Activated CD4-positive, alpha-beta T cell treated with anti-CD3 and anti-CD28 coated beads for 24 hours (primary cell): ENCODE measurements at regions not wholly inside any gene's neighbourhood (a gene's known extent, or its start where the extent isn't known, plus 50 kb on each side); places are given as distances from the start of the nearest gene placed in this dataset.

ENCODE experiments used
- DNase-seq, 2 donors: peaks; one replicate each; pipeline ENCODE4 v3.0.0-alpha.2; 2020; ENCODE audit warnings: low read depth in 2 of 2

DNA sequence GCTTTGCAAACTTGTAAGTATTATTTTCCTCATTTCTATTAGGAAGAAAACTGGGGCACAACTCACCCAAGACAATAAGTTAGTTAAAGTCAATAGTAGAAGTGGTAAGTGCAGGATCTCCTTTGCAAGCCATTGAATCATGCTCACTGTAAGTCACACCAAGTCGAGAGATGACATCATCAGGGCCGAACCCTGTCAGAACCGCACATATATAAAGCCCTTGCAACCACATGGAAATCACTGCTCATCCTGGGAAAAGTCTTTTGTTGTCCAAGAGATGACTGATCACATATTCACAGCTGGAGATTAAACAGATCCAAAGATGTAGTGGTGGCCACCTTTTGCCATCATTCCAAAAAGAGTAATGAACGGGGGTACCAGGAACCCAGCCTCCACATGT is 484.8 kb upstream of the ID2 start:
- DNase-seq: no peak

DNA sequence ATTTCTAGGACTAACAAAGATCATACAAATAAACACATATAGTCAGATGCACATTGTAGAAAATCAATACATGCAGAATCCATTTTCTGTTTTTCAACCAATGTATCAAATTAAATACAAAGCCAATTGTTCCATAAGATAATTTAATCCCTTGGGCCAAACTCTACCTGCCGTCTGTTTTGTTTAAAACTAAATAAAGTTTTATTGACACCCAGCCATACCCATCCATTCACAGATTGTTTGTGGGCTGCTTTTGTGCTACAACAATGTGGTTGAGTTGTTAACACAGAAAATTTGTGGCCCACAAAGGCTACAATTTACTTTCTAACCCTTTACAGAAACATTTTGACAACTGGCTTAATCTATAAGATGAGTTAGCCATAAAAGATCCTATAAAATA is 484.0 kb upstream of the ID2 start:
- DNase-seq: no peak

DNA sequence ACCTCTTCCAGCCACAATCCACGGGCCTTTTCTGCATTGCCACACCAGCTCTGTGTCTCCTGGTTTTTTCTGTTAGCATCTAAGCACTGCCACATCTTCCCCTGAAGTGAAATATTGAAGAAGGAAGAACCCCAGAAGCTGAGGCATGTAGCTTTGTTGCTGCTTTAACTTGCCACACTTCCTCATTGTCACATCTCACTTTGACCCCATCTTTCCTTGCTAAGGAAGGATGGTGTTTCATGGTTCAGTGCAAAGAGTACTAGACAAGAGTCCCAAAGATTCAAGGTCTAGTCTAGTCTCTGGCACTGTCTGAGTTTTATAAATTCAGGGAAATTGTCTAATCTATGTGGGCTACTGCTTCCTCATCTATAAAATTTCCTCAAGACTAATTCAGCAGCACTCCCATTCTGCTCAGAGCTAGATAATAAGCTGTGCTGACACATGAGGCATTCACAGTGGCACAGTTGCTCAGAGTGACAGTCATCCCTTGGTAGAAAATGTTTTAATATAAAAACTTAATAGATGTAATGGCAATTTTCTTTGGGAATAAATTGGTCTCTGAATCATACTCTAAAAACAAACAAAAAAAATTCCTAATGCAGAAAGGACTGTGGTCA is 483.0 kb upstream of the ID2 start:
- DNase-seq: no peak

DNA sequence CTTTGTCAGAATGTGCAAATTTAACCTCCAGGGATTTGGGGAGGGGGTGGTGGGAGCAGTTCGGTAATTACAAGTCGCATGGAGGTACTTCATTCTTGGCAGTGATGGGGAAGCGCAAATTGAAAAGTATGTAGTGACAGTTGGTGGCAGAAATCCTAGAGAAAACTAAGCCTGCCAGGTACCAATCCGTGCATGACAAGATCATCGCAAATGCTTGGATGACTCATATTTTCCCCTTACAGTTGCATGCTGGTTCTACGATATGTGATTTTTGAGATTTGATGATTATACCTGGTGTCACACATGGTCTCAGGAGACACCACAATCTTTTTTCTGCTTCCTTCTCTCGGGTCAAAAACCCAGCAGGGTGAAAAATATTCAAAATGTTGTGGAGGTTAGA is 479.7 kb upstream of the ID2 start:
- no peak for DNase-seq

DNA sequence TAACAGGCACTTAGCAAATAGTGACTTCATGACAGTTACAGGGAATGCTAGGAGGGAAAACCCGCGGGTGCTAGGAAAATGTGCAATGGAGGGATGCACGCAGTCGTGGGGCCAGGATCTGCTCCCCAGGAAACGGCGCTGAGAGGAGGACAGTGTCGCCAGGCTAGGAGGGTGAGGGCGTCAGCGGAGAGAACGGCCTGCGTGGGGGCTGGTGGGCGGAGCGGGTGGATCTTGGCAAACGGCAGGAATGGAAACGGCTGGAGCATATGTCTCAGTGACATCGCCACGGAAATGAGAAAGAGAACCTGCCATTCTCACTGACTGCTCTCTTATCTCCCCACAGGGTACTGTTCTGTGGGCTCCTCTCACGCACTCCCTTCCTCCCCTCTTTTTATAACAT is 478.5 kb upstream of the ID2 start:
- DNase-seq: no peak

DNA sequence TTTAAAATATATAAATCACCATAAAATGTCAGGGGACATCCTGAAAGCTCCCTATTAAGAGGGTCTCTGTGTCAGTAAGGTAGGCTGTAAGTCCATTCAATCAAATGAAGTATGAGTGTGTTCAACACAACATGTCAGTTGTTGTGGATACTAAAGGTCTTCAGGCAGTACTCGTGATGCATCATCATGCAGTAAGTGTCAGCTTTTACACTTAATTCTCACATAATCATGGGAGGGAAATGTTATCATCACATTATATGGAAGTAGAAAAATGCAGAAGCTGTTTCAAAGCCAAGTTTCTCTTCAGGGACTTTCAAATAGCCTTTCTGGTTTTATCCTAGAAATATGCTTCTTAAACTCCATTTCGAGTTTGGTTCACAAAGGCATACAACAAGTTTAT is 477.1 kb upstream of the ID2 start:
- DNase-seq: no peak

DNA sequence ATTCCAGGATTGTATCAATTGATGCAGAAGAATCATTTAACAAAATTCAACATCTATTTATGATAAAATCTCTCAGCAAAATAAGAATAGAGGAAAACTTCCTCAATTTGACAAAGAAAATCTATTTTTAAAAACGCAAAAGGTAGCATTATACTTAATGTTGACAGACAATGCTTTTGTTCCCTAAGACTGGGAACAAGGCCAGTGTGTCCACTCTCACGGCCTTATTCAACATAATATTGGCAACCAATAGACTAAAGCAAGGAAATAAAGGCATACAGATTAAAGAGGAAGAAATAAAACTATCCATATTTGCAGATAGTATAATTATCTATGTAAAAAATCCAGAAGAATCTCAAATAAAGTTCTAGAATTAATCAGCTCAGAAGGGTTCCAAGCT is 472.4 kb upstream of the ID2 start:
- no peak for DNase-seq

DNA sequence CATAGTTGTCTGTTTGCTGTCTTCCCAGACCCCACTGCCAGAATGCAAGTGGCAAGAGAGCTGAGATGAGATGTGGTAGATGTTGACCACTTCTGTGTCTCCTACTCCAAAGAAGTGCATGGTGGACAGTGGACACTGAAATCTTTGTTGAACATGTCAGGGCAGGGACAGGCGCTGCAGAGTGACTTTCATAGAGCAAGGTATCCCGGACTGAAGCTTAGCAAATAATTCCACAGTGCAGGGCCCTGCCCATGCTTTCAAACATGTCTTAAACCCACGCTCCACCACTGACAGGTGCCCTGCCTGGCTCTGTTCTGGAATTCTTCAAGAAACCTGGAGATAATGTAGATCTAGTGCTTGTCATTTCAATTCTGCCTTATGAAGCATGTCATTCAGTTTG is 470.5 kb upstream of the ID2 start:
- no peak for DNase-seq

DNA sequence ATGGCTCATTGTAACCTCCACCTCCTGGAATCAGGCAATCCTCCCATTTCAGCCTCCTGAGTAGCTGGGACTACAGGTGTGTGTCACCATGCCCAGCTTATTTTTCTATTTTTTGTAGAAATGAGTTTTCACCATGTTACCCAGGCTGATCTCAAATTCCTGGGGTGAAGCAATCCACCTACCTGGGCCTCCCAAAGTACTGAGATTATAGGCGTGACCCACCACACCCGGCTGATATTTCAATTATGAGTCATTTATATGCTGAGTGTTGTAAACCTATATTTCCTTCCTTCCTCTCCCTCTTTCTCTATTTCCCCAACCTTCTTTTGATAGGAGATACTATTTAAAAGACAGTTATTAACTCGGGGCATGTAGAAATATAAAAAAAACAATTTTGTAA is 469.6 kb upstream of the ID2 start:
- DNase-seq: no peak

DNA sequence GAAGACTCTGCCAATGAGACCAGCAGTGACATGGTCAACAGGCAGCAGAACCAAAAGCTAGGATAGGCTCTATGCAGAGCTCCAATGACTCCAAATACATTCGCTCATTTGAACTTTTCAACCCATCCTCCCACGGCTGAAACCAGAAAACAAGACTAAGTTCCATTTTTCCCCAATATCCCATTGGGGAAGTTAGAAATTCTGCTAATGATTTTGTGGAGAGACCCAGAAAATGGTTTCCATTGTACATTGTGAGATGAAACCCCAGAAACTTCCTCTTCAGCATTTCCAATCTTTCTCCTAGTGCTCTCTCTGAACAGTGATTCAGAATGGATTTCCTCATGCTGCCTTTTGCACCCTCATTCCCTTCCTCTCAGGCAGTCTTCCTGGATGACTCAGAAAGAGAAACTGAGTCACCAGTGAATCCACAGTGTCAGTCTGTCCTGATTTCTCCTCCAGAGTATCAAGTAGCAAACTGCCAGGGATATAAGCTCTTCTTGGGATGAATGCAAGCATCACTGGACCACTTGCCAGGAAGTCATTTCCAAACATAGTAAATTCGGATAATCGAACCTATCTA is 467.7 kb upstream of the ID2 start:
- no peak for DNase-seq

DNA sequence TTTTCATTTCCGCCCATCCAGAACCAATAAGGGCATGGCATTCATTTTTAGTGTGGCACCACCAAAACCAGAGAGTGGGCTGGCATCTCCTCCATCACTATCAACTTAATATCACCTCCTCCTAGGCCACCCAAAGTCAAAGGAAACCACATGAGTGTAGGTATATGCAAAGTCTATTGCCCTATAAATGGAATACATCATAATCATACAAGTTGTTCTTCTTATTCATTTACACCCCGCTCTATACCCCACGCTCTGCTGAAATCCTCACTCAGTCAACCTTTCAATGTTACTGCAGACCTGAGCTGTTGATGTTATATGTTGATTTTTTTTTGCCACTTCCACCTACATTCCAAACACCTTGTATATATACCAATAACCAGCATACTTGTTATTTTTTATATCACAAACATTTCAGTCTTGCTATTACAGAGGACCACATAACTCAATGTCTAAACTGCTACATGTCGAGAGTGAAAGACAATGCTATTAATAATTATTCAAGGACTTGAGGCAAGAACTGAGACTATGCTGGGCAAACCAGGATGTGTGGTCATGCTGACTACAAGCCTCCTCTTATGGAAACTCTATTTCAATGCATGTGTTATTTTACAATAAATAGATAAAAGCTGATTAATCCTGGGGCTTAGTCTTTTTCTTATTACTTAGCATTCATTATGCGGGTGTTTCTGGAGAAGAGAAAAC is 466.5 kb upstream of the ID2 start:
- DNase-seq: no peak

DNA sequence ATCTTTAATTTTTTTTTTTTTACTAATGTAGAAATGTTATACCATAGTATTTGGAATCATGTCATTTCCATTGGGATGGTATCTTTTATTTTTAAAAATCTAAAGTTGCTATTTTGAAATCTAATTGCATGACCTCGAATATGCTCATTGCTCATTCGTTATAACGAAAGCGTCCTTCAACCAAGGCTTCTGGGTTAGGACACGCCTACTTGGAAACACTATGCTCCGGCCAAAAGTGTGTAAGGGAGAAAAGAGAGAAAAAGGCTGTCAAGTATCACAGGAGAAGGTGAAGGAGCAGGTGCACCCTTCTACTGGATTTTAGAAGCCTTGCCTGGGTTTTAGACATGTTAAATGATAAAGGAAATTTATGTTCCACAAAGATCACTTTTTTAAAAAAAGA is 465.9 kb upstream of the ID2 start:
- no peak for DNase-seq

DNA sequence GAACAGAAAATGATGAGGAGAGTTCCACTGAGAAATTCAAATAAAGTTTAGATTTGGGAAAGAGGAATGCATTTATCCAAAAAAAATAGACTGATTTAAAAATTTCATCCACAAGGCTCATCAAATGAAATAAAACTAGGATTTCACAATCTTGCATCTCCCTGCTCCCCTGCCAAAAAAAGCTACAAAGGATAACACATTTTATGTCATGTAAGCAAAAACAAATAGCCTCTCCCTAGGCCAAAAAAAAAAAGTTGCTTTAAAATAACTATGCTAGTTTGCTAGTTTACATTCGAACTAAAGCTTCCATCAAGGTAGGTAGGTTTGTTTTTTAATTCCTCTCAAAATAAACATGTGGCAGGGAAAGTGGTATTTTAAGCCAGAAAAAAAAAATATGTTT is 465.5 kb upstream of the ID2 start:
- no peak for DNase-seq

DNA sequence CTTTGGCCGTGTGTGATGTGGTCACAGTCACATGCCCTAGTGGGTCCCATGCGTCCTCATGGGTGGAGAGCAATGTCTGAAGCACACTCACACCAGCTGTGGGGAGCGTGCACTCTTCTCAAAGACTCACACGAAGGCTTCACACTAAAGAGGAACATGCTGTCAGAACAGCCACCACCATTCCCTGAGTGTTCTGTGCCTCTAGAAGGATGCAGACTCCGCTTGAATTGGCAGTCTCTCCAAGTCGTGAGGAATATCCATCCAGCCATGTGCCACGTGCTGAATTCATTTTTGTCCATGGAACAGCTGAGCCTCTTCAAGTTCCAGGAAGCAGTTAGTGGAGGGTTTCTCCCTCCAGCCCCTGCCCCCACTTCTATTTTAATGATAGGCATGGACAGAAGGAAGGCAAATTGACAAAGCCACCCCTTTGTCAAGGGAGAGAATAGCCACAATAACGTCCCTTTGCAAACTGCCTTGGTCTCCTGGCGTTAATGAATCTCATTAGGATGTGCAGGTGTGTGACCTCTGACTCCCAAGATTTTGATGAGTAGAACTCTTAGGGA is 464.3 kb upstream of the ID2 start:
- no peak for DNase-seq

DNA sequence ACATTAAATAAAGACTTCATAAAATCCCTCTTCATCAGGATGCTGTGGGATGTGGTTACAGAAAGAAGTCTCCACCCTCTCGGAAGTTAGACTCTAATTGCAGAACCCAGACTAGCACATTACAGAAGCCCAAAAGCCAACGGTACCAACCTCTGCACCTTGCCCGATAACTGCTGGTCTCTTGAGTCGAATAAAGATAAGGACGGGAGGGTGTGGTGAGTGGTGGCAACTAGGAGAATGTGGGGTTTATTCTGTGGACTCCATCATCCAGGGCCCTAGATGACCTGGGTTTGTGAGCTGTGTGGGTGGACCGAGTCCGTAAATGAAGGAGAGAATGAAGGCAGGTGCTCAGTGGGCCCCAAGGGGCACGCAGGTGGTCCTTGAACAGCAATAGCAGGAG is 462.8 kb upstream of the ID2 start:
- DNase-seq: no peak

DNA sequence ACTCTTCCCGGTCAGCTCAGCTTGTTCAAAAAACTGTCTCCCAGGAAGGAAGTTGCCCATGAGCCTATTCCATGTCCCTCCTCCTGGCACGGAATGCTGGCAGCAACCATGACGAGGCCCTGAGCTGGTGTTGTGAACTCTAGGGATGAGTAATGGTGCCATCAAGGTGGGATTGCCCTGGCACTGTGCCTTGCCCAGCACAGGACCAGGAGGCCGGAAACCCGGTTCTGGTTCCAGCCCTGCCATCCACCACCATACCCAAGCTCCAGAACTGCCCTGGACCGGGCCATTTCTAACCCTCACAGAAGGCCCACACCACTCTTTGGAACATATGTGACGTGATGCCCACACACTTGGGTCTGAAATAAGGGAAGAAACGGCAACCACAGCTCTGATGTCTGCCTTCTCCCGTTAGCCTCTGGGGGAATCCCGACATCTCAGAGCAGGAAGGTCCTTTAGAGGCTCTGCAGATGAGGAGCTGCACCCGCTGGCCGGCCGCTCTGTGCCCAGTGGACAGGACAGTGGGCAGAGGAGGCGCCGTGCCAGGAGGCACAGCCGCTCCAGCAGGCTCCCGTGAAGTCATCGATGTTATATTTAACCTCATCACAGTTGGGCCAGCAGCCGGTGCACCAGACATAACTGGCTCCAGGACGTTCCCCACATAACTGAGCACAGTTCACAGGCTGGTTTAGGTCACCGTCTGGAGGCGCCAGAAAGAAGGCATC is 462.1 kb upstream of the ID2 start:
- DNase-seq: no peak

DNA sequence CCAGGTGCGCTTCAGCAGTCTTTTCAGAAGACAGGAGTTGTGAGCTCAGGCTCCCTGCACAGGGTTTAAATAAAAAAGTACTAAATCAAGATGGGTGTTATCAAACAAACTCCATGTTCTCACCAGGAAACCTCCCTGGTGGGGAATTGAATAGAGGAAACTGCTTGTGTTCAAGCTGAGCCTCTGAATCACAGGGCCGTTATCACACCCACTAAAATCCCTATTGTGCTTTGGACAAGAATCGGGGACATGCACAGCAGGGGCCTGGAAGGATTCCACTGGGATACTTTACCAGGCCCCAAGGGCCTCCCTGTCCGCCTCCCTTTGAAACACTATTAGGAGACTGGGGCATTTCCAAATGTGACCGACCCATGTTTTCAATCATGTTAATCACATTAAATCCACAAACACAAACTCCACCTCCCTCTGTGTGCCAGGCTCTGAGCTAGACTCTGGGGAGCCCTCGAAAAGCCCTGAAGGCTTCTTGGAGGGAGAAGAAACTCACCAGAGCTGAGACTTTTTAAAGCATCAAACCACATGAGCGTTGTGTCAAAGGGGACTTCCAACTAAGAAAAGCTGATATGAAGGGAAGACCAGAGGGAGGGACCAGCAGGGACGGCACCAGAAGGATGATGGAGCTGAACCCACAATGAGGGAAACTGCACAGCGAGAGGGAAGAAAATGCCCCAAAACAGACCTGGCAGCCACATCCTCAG is 458.7 kb upstream of the ID2 start:
- DNase-seq: no peak

DNA sequence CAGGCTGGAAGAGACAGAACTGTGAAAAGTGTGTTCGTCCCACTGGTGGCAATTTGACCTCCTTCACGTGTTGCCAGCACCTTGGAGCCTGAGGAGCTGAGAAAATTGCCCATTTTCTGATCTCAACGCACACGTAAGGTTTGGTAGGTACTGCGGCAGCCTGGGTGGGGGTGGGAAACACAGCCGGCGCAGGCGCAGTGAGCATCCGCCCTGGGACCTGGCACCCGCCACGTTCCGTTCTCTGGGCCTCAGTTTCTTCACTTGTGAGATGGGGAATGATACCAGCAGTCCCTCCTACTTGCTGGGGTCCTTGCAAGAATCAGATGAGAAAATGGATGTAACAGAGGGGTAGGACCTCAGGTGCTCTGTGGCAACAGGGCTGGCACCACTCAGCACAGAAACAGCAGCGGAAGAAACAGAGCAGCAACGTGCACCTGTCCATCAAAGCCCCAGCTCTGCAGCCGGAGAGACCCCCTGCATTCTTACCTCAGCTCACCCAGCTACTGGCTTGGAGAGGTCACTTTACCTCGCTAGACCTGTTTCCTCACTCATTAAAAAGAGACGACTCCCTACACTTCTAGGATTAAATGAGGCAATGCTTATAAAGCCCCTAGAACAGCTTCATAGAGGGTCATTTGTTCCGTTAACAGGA is 458.0 kb upstream of the ID2 start:
- DNase-seq: no peak

DNA sequence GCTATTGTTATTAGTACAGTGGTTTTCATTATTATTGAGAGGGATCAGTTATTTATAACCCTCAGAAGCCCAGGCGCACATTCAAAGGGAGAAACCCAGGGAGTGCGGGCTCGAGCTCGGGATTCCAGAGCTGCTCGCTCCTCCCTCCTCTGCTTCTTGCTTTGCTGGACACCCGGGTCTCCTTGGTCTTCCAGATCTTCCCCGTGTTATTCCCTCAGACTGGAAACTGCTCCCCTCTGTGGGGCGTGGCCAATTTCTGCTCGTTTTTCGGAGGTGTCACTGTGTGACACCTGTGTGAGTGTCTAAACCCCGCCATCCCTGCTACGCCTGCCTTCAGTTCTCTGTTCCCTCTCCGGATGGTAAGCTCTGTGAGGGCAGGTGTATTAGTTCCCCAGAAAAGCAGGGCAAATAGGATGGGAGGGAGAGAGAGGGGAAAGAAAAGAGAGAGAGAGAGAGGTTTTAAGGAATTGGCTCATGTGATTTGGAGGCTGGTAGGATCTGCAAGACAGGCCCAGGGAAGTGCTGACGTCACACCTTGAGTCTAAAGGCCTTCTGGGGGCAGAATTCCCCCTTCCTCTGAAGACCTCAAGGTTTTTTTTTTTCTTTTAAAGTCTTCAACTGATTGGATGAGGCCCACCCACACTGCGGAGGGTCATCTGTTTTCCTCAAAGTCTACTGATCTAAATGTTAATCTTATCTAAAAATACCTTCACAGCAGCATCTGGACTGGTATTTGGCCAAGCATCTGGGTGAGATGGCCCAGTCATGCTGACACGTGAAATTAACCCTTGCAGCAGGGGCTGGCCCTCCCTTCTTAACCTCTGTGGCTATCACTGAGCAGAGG is 457.3 kb upstream of the ID2 start:
- no peak for DNase-seq

DNA sequence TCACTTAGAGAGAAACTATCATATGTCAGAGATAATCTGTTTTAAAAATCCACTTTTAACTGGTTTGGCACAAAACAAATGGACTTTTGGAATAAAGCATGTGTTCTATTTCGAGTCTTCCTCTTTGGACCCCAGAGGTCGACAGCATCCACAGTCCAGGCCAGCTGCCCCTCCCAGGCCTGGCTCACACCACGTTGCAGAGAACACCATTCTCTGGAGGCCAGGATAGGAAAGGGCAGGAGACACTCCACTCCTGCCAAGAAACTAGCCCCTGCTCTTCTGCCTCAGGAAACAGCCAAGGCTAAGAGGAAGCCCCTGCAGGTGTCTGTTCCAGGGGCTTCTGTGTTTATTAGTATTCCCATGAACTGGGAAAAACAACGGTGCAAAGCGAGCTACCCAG is 456.6 kb upstream of the ID2 start:
- DNase-seq: no peak

DNA sequence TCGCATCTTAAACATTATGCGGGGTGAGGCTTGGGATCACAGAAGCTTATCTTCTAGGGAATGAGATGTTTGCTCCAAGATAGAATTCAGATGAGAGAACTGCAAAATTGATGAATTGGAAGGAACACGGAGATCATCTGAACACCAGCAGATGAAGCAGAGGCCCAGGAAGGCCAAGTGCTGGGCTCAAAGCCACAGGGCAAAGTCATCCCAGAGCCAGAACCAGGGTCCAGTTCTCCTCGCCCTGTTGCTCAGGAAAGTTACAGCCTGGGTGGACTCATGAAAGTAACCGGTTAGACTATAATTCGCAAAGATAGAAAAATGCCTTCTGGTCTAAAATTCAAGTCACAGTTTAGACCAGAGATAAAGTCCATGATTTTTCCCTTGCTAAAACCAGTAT is 456.1 kb upstream of the ID2 start:
- no peak for DNase-seq
